Gastroesophageal sphincter (tissue), 3 donors: ENCODE measurements at regions not wholly inside any gene's neighbourhood (a gene's known extent, or its start where the extent isn't known, plus 50 kb on each side); places are given as distances from the start of the nearest gene placed in this dataset.

ENCODE experiments used
- POLR2AphosphoS5 ChIP-seq: sonication (generic); formaldehyde crosslinking; IDR thresholded peaks from one replicate; pipeline ENCODE4 v1.6.1; 2017; ENCODE audit warnings: antibody characterized with exemption
- TF ChIP-seq, protein P1 (sequence below), 4 experiments: fragments of 200-600 bp in 2 of 4; fragments of 450-650 bp in 2 of 4; sonication (generic) in 1 of 4; IDR thresholded peaks; one replicate each; pipeline ENCODE4 v1.5.1; 2017 to 2019; ENCODE audit warnings: antibody characterized with exemption in 4 of 4, mild to moderate bottlenecking in 2 of 4, moderate library complexity in 2 of 4

DNA sequence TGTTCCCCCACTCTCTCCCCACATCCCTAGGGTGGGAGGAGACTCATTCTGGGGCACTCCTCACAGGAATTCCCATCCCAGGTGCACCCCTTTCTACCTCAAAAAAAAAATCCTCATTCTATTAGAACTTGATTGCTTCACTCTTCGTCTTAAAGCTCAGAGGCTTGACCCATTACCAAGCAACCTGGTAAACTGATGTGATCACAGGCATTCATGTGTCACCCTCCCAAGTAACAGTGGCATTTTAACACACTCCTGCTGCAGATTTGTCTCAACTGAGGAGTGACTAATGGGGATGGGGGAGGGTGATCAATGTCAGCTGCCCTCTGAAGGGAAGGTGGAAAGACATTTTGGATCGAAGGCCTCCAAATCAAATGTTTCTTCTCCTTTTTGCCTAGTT, 78.1 kb upstream of the PTHLH start:
- TF ChIP-seq, protein P1, sequence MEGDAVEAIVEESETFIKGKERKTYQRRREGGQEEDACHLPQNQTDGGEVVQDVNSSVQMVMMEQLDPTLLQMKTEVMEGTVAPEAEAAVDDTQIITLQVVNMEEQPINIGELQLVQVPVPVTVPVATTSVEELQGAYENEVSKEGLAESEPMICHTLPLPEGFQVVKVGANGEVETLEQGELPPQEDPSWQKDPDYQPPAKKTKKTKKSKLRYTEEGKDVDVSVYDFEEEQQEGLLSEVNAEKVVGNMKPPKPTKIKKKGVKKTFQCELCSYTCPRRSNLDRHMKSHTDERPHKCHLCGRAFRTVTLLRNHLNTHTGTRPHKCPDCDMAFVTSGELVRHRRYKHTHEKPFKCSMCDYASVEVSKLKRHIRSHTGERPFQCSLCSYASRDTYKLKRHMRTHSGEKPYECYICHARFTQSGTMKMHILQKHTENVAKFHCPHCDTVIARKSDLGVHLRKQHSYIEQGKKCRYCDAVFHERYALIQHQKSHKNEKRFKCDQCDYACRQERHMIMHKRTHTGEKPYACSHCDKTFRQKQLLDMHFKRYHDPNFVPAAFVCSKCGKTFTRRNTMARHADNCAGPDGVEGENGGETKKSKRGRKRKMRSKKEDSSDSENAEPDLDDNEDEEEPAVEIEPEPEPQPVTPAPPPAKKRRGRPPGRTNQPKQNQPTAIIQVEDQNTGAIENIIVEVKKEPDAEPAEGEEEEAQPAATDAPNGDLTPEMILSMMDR (IDR thresholded peaks at IDR 0.05), result no peak
- TF ChIP-seq POLR2AphosphoS5, result no peak
